ENCODE measurements at regions not wholly inside any gene's neighbourhood (a gene's known extent, or its start where the extent isn't known, plus 50 kb on each side); places are given as distances from the start of the nearest gene placed in this dataset.

GRCh38 chr11:31932879-31933278, 121.8 kb upstream of the PAX6 start:
- H3K4me3 ChIP-seq (replicated peaks; ENCODE audit: low read depth, low read length), result no peak overlapping the region
- no peak for DNase-seq (ENCODE audit: low read depth)
- no peak for TF ChIP-seq CTCF (IDR thresholded peaks at IDR 0.05; ENCODE audit: low read length, missing control alignments)

- TF ChIP-seq CTCF (IDR thresholded peaks at IDR 0.05; ENCODE audit: low read length, missing control alignments), result no peak
- no peak overlapping the region for H3K4me3 ChIP-seq (replicated peaks; ENCODE audit: low read depth, low read length)
- no peak for DNase-seq (ENCODE audit: low read depth)
Measured at GRCh38 chr11:31927982-31928381, 116.9 kb upstream of the PAX6 start.

- TF ChIP-seq CTCF (IDR thresholded peaks at IDR 0.05; ENCODE audit: low read length, missing control alignments), result no peak
- no peak overlapping the region for H3K4me3 ChIP-seq (replicated peaks; ENCODE audit: low read depth, low read length)
- no peak for DNase-seq (ENCODE audit: low read depth)
Measured at GRCh38 chr11:31926816-31927528, 115.8 kb upstream of the PAX6 start.

- TF ChIP-seq CTCF (IDR thresholded peaks at IDR 0.05; ENCODE audit: low read length, missing control alignments), result no peak
- DNase-seq (ENCODE audit: low read depth), result no peak
- no peak overlapping the region for H3K4me3 ChIP-seq (replicated peaks; ENCODE audit: low read depth, low read length)
Measured at GRCh38 chr11:31926106-31926505, 115.0 kb upstream of the PAX6 start.

GRCh38 chr11:31922450-31922849, 111.3 kb upstream of the PAX6 start:
- TF ChIP-seq CTCF (IDR thresholded peaks at IDR 0.05; ENCODE audit: low read length, missing control alignments), result no peak
- DNase-seq (ENCODE audit: low read depth), result no peak
- H3K4me3 ChIP-seq (replicated peaks; ENCODE audit: low read depth, low read length), result no peak overlapping the region

GRCh38 chr11:31921081-31921480, 110.0 kb upstream of the PAX6 start:
- DNase-seq (ENCODE audit: low read depth), result peak; percentile 4
- TF ChIP-seq CTCF (IDR thresholded peaks at IDR 0.05; ENCODE audit: low read length, missing control alignments), result no peak
- no peak overlapping the region for H3K4me3 ChIP-seq (replicated peaks; ENCODE audit: low read depth, low read length)

GRCh38 chr11:31919175-31919574, 108.1 kb upstream of the PAX6 start:
- TF ChIP-seq CTCF (IDR thresholded peaks at IDR 0.05; ENCODE audit: low read length, missing control alignments), result no peak
- no peak overlapping the region for H3K4me3 ChIP-seq (replicated peaks; ENCODE audit: low read depth, low read length)

More at GRCh38 chr11:31919175-31919574, 108.1 kb upstream of the PAX6 start:
- no peak for DNase-seq (ENCODE audit: low read depth)
